Mesenchymal stem cell (in vitro differentiated cells and primary cell): ENCODE measurements at regions not wholly inside any gene's neighbourhood (a gene's known extent, or its start where the extent isn't known, plus 50 kb on each side); places are given as distances from the start of the nearest gene placed in this dataset.
A peak's percentile ranks its signal among the peaks of the same experiment; 100 is the strongest.

Experiments
- DNase-seq: peaks from one replicate; pipeline ENCODE4 v3.0.0-alpha.2; 2013
- H2AFZ ChIP-seq: one replicate; pipeline ENCODE4 v1.6.1; 2013; ENCODE audit warnings: low read depth, mild to moderate bottlenecking, control low read depth, inconsistent platforms, low read length, moderate library complexity
- H2AK5ac ChIP-seq: 2 replicates; pipeline ENCODE4 v1.6.1; 2013; ENCODE audit warnings: low read length, moderate library complexity, mild to moderate bottlenecking, inconsistent platforms; ENCODE audit not compliant: severe bottlenecking
- H2BK120ac ChIP-seq: one replicate; pipeline ENCODE4 v1.6.1; 2013; ENCODE audit warnings: low read depth, mild to moderate bottlenecking, inconsistent platforms, low read length, moderate library complexity
- H2BK12ac ChIP-seq, 2 experiments: one replicate each; pipeline ENCODE4 v1.6.1; 2013; ENCODE audit warnings: inconsistent platforms in 2 of 2, low read length in 2 of 2, mild to moderate bottlenecking in 2 of 2, moderate library complexity in 2 of 2, control low read depth in 1 of 2
- H2BK15ac ChIP-seq: one replicate; pipeline ENCODE4 v1.6.1; 2013; ENCODE audit warnings: mild to moderate bottlenecking, low read depth, inconsistent platforms; ENCODE audit not compliant: poor library complexity, severe bottlenecking
- H2BK5ac ChIP-seq: 2 replicates; pipeline ENCODE4 v1.6.1; 2013; ENCODE audit warnings: low read depth, mild to moderate bottlenecking, low read length, control low read depth, inconsistent platforms; ENCODE audit not compliant: poor library complexity, severe bottlenecking
- H3K14ac ChIP-seq, 2 experiments: one replicate each; pipeline ENCODE4 v1.6.1; 2013; ENCODE audit warnings: inconsistent platforms in 2 of 2, low read length in 2 of 2, control low read depth in 1 of 2, mild to moderate bottlenecking in 1 of 2, moderate library complexity in 1 of 2
- H3K18ac ChIP-seq, 2 experiments: one replicate each; pipeline ENCODE4 v1.6.1; 2013; ENCODE audit warnings: inconsistent platforms in 2 of 2, low read length in 2 of 2, control low read depth in 1 of 2, low read depth in 1 of 2, mild to moderate bottlenecking in 1 of 2
- H3K23ac ChIP-seq, 2 experiments: one replicate each; pipeline ENCODE4 v1.6.1; 2013; ENCODE audit warnings: inconsistent platforms in 2 of 2, low read length in 2 of 2, mild to moderate bottlenecking in 2 of 2, moderate library complexity in 2 of 2, control low read depth in 1 of 2
- H3K27ac ChIP-seq: 2 replicates; pipeline ENCODE4 v1.5.1; 2013; ENCODE audit warnings: mild to moderate bottlenecking, moderate library complexity, low read length, control low read depth, inconsistent platforms; ENCODE audit not compliant: poor library complexity, severe bottlenecking
- H3K27me3 ChIP-seq, 2 experiments: 2 replicates each; pipeline versions ENCODE4 v1.6.1 to v1.7.0; 2013; ENCODE audit warnings: low read length in 2 of 2, mild to moderate bottlenecking in 2 of 2, moderate library complexity in 2 of 2, control low read depth in 1 of 2, inconsistent platforms in 1 of 2; ENCODE audit not compliant: control insufficient read depth in 1 of 2, insufficient read depth in 1 of 2
- H3K36me3 ChIP-seq, 2 experiments: 2 replicates each; pipeline versions ENCODE4 v1.6.1 to v1.7.0; 2013; ENCODE audit warnings: low read length in 2 of 2, control low read depth in 1 of 2, inconsistent platforms in 1 of 2, low read depth in 1 of 2, mild to moderate bottlenecking in 1 of 2; ENCODE audit not compliant: insufficient read depth in 2 of 2, control insufficient read depth in 1 of 2
- H3K4ac ChIP-seq, 2 experiments: one replicate each; pipeline ENCODE4 v1.6.1; 2013; ENCODE audit warnings: inconsistent platforms in 2 of 2, low read length in 2 of 2, mild to moderate bottlenecking in 2 of 2, moderate library complexity in 2 of 2, control low read depth in 1 of 2, low read depth in 1 of 2
- H3K4me1 ChIP-seq: 2 replicates; pipeline ENCODE4 v1.6.1; 2013; ENCODE audit warnings: low read depth, low read length, control low read depth; ENCODE audit not compliant: control insufficient read depth, insufficient read depth
- H3K4me2 ChIP-seq: 2 replicates; pipeline ENCODE4 v1.6.1; 2013; ENCODE audit warnings: low read length, mild to moderate bottlenecking, inconsistent platforms; ENCODE audit not compliant: poor library complexity, severe bottlenecking
- H3K4me3 ChIP-seq, 2 experiments: 2 replicates each; pipeline versions ENCODE4 v1.5.1 to v1.7.0; 2013; ENCODE audit warnings: low read length in 2 of 2, mild to moderate bottlenecking in 2 of 2, control low read depth in 1 of 2, low read depth in 1 of 2; ENCODE audit not compliant: insufficient read depth in 1 of 2
- H3K79me1 ChIP-seq: replicated peaks from 2 replicates; pipeline ENCODE4 v1.6.1; 2013; ENCODE audit warnings: mild to moderate bottlenecking, control low read depth, low read length, inconsistent platforms; ENCODE audit not compliant: poor library complexity, severe bottlenecking
- H3K9ac ChIP-seq: 2 replicates; pipeline ENCODE4 v1.7.0; 2013; ENCODE audit warnings: mild to moderate bottlenecking, low read length, moderate library complexity
- H3K9me3 ChIP-seq: 2 replicates; pipeline ENCODE4 v1.7.0; 2013; ENCODE audit warnings: mild to moderate bottlenecking, low read length; ENCODE audit not compliant: control insufficient read depth
- H4K8ac ChIP-seq: one replicate; pipeline ENCODE4 v1.6.1; 2013; ENCODE audit warnings: inconsistent platforms, mild to moderate bottlenecking, low read length, moderate library complexity
- H4K91ac ChIP-seq: one replicate; pipeline ENCODE4 v1.6.1; 2013; ENCODE audit warnings: mild to moderate bottlenecking, low read length, inconsistent platforms
- WGBS: methylation state at CpG from one replicate; pipeline ENCODE4 v1.1.7; 2013; ENCODE audit warnings: mixed read lengths; 5-methylcytosine and 5-hydroxymethylcytosine counted together

GRCh38 chr16:59164461-59164860, 430.3 kb upstream of the GOT2 start:
- no peak overlapping the region for H2BK5ac ChIP-seq
- no peaks in the 10 kb centered on the region for H3K36me3 ChIP-seq
- no peak overlapping the region for H3K18ac ChIP-seq
- no peak overlapping the region for H3K23ac ChIP-seq
- H3K4me2 ChIP-seq, result no peak overlapping the region
- no peak overlapping the region for H2AFZ ChIP-seq
- H3K79me1 ChIP-seq, result no peaks in the 10 kb centered on the region
- H3K9ac ChIP-seq, result no peak overlapping the region
- no peaks in the 10 kb centered on the region for H3K9me3 ChIP-seq
- H3K27me3 ChIP-seq, result no peaks in the 10 kb centered on the region
- no peak overlapping the region for H2AK5ac ChIP-seq
- H3K27ac ChIP-seq, result no peak overlapping the region
- no peak overlapping the region for H4K91ac ChIP-seq
- peak; percentile 1 for DNase-seq
- H2BK12ac ChIP-seq, result no peak overlapping the region
- H4K8ac ChIP-seq, result no peak overlapping the region
- H3K4me3 ChIP-seq, result no peak overlapping the region
- no peak overlapping the region for H2BK120ac ChIP-seq
- H3K14ac ChIP-seq, result no peak overlapping the region
- no peak overlapping the region for H3K4ac ChIP-seq
- WGBS, result no CpG with 5 or more reads among the region's 2 CpGs
- no peak overlapping the region for H2BK15ac ChIP-seq
- no peaks in the 10 kb centered on the region for H3K4me1 ChIP-seq

GRCh38 chr16:59163371-59164055, 429.4 kb upstream of the GOT2 start:
- Histone ChIP-seq H3K14ac (no peak overlapping the region), H4K91ac (no peak overlapping the region), H3K36me3 (no peaks in the 10 kb centered on the region), H4K8ac (no peak overlapping the region), H3K4ac (no peak overlapping the region), H3K4me2 (no peak overlapping the region), H2AK5ac (no peak overlapping the region), H3K18ac (no peak overlapping the region), H3K27me3 (no peaks in the 10 kb centered on the region), H2BK15ac (no peak overlapping the region), H3K79me1 (no peaks in the 10 kb centered on the region), H2BK120ac (no peak overlapping the region), H3K27ac (no peak overlapping the region), H3K4me1 (no peaks in the 10 kb centered on the region), H2BK5ac (no peak overlapping the region), H3K9me3 (no peaks in the 10 kb centered on the region), H2AFZ (no peak overlapping the region), H2BK12ac (no peak overlapping the region), H3K23ac (no peak overlapping the region), H3K9ac (no peak overlapping the region), H3K4me3 (no peak overlapping the region)
- DNase-seq, result no peak
- WGBS, result 17% methylated on average over 1 of the region's 3 CpGs

GRCh38 chr16:59161679-59162078, 427.6 kb upstream of the GOT2 start:
- no peak overlapping the region for H3K23ac ChIP-seq
- H3K14ac ChIP-seq, result no peak overlapping the region
- no peak overlapping the region for H2AFZ ChIP-seq
- H3K36me3 ChIP-seq, result no peaks in the 10 kb centered on the region
- H2AK5ac ChIP-seq, result no peak overlapping the region
- no peak overlapping the region for H2BK120ac ChIP-seq
- no peak overlapping the region for H3K27ac ChIP-seq
- no peak overlapping the region for H2BK12ac ChIP-seq
- no peaks in the 10 kb centered on the region for H3K27me3 ChIP-seq
- 65% methylated on average over 3 of the region's 3 CpGs for WGBS
- H3K18ac ChIP-seq, result no peak overlapping the region
- H3K9me3 ChIP-seq, result no peaks in the 10 kb centered on the region
- no peak overlapping the region for H3K4me3 ChIP-seq
- H4K8ac ChIP-seq, result no peak overlapping the region
- no peaks in the 10 kb centered on the region for H3K79me1 ChIP-seq
- no peak overlapping the region for H2BK5ac ChIP-seq
- DNase-seq, result no peak
- H3K9ac ChIP-seq, result no peak overlapping the region
- H2BK15ac ChIP-seq, result no peak overlapping the region
- H4K91ac ChIP-seq, result no peak overlapping the region
- no peak overlapping the region for H3K4me2 ChIP-seq
- H3K4ac ChIP-seq, result no peak overlapping the region
- H3K4me1 ChIP-seq, result no peaks in the 10 kb centered on the region

GRCh38 chr16:59154295-59154694, 420.2 kb upstream of the GOT2 start:
- H2BK5ac ChIP-seq, result no peak overlapping the region
- no peak overlapping the region for H2BK12ac ChIP-seq
- 25% methylated on average over 1 of the region's 1 CpG for WGBS
- no peaks in the 10 kb centered on the region for H3K79me1 ChIP-seq
- H3K4ac ChIP-seq, result no peak overlapping the region
- H4K8ac ChIP-seq, result no peak overlapping the region
- peaks cover 2% of the 10 kb centered on the region for H3K9me3 ChIP-seq
- no peak overlapping the region for H2AK5ac ChIP-seq
- no peak overlapping the region for H2BK120ac ChIP-seq
- H3K18ac ChIP-seq, result no peak overlapping the region
- no peak overlapping the region for H2AFZ ChIP-seq
- H3K4me1 ChIP-seq, result no peaks in the 10 kb centered on the region
- H3K14ac ChIP-seq, result no peak overlapping the region
- no peak overlapping the region for H3K27ac ChIP-seq
- no peak overlapping the region for H2BK15ac ChIP-seq
- H3K27me3 ChIP-seq, result no peaks in the 10 kb centered on the region
- H3K9ac ChIP-seq, result no peak overlapping the region
- no peak overlapping the region for H4K91ac ChIP-seq
- no peak overlapping the region for H3K4me2 ChIP-seq
- H3K36me3 ChIP-seq, result no peaks in the 10 kb centered on the region
- no peak for DNase-seq
- H3K4me3 ChIP-seq, result no peak overlapping the region
- H3K23ac ChIP-seq, result no peak overlapping the region
